ENCODE measurements at regions not wholly inside any gene's neighbourhood (a gene's known extent, or its start where the extent isn't known, plus 50 kb on each side); places are given as distances from the start of the nearest gene placed in this dataset.

GRCh38 chr5:30098940-30099339 lies 1094.5 kb upstream of the CDH6 start:
- Mint-ChIP-seq H3K9me3 (peaks cover 2 to 3% of the 10 kb centered on the region in 2 donors), H3K36me3 (no peaks in the 10 kb centered on the region), H3K27me3 (no peaks in the 10 kb centered on the region), H3K4me1 (no peaks in the 10 kb centered on the region), H3K4me3 (no peak overlapping the region), H3K27ac (no peak overlapping the region)
- DNase-seq, result no peak
- ATAC-seq (replicated peaks), result no peak

GRCh38 chr5:30092548-30092947 lies 1100.9 kb upstream of the CDH6 start:
- H3K27ac Mint-ChIP-seq, result no peak overlapping the region

GRCh38 chr5:30069441-30070263 lies 1123.8 kb upstream of the CDH6 start:
- H3K9me3 Mint-ChIP-seq, result peaks cover 8 to 17% of the 10 kb centered on the region in 2 donors
- H3K4me3 Mint-ChIP-seq, result no peak overlapping the region
- H3K4me1 Mint-ChIP-seq, result no peaks in the 10 kb centered on the region
- DNase-seq, result no peak
- H3K27me3 Mint-ChIP-seq, result no peaks in the 10 kb centered on the region
- no peaks in the 10 kb centered on the region for H3K36me3 Mint-ChIP-seq
- H3K27ac Mint-ChIP-seq, result no peak overlapping the region
- no peak for ATAC-seq (replicated peaks)

More at GRCh38 chr5:30092548-30092947, 1100.9 kb upstream of the CDH6 start:
- H3K27me3 Mint-ChIP-seq, result no peaks in the 10 kb centered on the region
- H3K4me3 Mint-ChIP-seq, result no peak overlapping the region
- H3K9me3 Mint-ChIP-seq, result peaks cover 0 to 2% of the 10 kb centered on the region in 2 donors
- ATAC-seq (replicated peaks) (no peak), DNase-seq (no peak)
- no peaks in the 10 kb centered on the region for H3K36me3 Mint-ChIP-seq
- H3K4me1 Mint-ChIP-seq, result no peaks in the 10 kb centered on the region

- no peak for DNase-seq
- Mint-ChIP-seq H3K4me1 (no peaks in the 10 kb centered on the region), H3K27ac (no peak overlapping the region), H3K4me3 (no peak overlapping the region), H3K27me3 (no peaks in the 10 kb centered on the region), H3K9me3 (no peaks in the 10 kb centered on the region), H3K36me3 (no peaks in the 10 kb centered on the region)
- ATAC-seq (replicated peaks), result no peak
Observed at GRCh38 chr5:30063503-30063902, 1130.0 kb upstream of the CDH6 start.

- Mint-ChIP-seq H3K36me3 (no peaks in the 10 kb centered on the region), H3K9me3 (peaks cover 0 to 7% of the 10 kb centered on the region in 2 donors), H3K27me3 (no peaks in the 10 kb centered on the region), H3K27ac (no peak overlapping the region), H3K4me3 (no peak overlapping the region), H3K4me1 (no peaks in the 10 kb centered on the region)
- ATAC-seq (replicated peaks) (no peak), DNase-seq (no peak)
Observed at GRCh38 chr5:30051976-30052375, 1141.5 kb upstream of the CDH6 start.

GRCh38 chr5:30050056-30050815 lies 1143.2 kb upstream of the CDH6 start:
- no peaks in the 10 kb centered on the region for H3K36me3 Mint-ChIP-seq
- ATAC-seq (replicated peaks), result no peak
- peaks cover 0 to 4% of the 10 kb centered on the region in 2 donors for H3K9me3 Mint-ChIP-seq
- no peak for DNase-seq
- no peaks in the 10 kb centered on the region for H3K27me3 Mint-ChIP-seq
- no peak overlapping the region for H3K27ac Mint-ChIP-seq
- H3K4me3 Mint-ChIP-seq, result no peak overlapping the region
- no peaks in the 10 kb centered on the region for H3K4me1 Mint-ChIP-seq

- H3K4me1 Mint-ChIP-seq, result no peaks in the 10 kb centered on the region
- no peaks in the 10 kb centered on the region for H3K27me3 Mint-ChIP-seq
- H3K27ac Mint-ChIP-seq, result no peak overlapping the region
- ATAC-seq (replicated peaks) (no peak), DNase-seq (no peak)
- no peaks in the 10 kb centered on the region for H3K9me3 Mint-ChIP-seq
- no peaks in the 10 kb centered on the region for H3K36me3 Mint-ChIP-seq
- no peak overlapping the region for H3K4me3 Mint-ChIP-seq
Observed at GRCh38 chr5:30042677-30043076, 1150.8 kb upstream of the CDH6 start.

- no peaks in the 10 kb centered on the region for H3K27me3 Mint-ChIP-seq
- ATAC-seq (replicated peaks), result no peak
- no peak overlapping the region for H3K27ac Mint-ChIP-seq
- H3K9me3 Mint-ChIP-seq, result no peaks in the 10 kb centered on the region
- H3K4me1 Mint-ChIP-seq, result no peaks in the 10 kb centered on the region
- no peak for DNase-seq
- H3K36me3 Mint-ChIP-seq, result no peaks in the 10 kb centered on the region
- H3K4me3 Mint-ChIP-seq, result no peak overlapping the region
Observed at GRCh38 chr5:30041831-30042385, 1151.6 kb upstream of the CDH6 start.

GRCh38 chr5:30041291-30041690 lies 1152.2 kb upstream of the CDH6 start:
- Mint-ChIP-seq H3K27ac (no peak overlapping the region), H3K4me3 (no peak overlapping the region), H3K27me3 (no peaks in the 10 kb centered on the region), H3K4me1 (no peaks in the 10 kb centered on the region), H3K36me3 (no peaks in the 10 kb centered on the region), H3K9me3 (no peaks in the 10 kb centered on the region)
- no peak for ATAC-seq (replicated peaks)
- no peak for DNase-seq

GRCh38 chr5:30040488-30041118 lies 1152.9 kb upstream of the CDH6 start:
- no peak overlapping the region for H3K27ac Mint-ChIP-seq
- H3K36me3 Mint-ChIP-seq, result no peaks in the 10 kb centered on the region
- no peaks in the 10 kb centered on the region for H3K27me3 Mint-ChIP-seq
- no peak overlapping the region for H3K4me3 Mint-ChIP-seq
- no peak for ATAC-seq (replicated peaks)
- no peaks in the 10 kb centered on the region for H3K4me1 Mint-ChIP-seq
- no peak for DNase-seq
- H3K9me3 Mint-ChIP-seq, result no peaks in the 10 kb centered on the region

GRCh38 chr5:30039379-30039778 lies 1154.1 kb upstream of the CDH6 start:
- no peak overlapping the region for H3K4me3 Mint-ChIP-seq
- ATAC-seq (replicated peaks) (no peak), DNase-seq (no peak)
- no peaks in the 10 kb centered on the region for H3K9me3 Mint-ChIP-seq
- H3K27me3 Mint-ChIP-seq, result no peaks in the 10 kb centered on the region
- H3K27ac Mint-ChIP-seq, result no peak overlapping the region
- H3K4me1 Mint-ChIP-seq, result no peaks in the 10 kb centered on the region
- H3K36me3 Mint-ChIP-seq, result no peaks in the 10 kb centered on the region

- ATAC-seq (replicated peaks) (no peak), DNase-seq (no peak)
- Mint-ChIP-seq H3K27me3 (no peaks in the 10 kb centered on the region), H3K9me3 (no peaks in the 10 kb centered on the region), H3K27ac (no peak overlapping the region), H3K4me1 (no peaks in the 10 kb centered on the region), H3K36me3 (no peaks in the 10 kb centered on the region), H3K4me3 (no peak overlapping the region)
Observed at GRCh38 chr5:30034870-30035269, 1158.6 kb upstream of the CDH6 start.

GRCh38 chr5:30030101-30030500 lies 1163.4 kb upstream of the CDH6 start:
- no peaks in the 10 kb centered on the region for H3K27me3 Mint-ChIP-seq

GRCh38 chr5:30001826-30002225 lies 1191.7 kb upstream of the CDH6 start:
- H3K4me3 Mint-ChIP-seq, result no peak overlapping the region
- ATAC-seq (replicated peaks) (no peak), DNase-seq (no peak)
- no peaks in the 10 kb centered on the region for H3K27me3 Mint-ChIP-seq
- no peak overlapping the region for H3K27ac Mint-ChIP-seq
- H3K9me3 Mint-ChIP-seq, result peaks cover 0 to 13% of the 10 kb centered on the region in 2 donors
- no peaks in the 10 kb centered on the region for H3K36me3 Mint-ChIP-seq
- H3K4me1 Mint-ChIP-seq, result no peaks in the 10 kb centered on the region

More at GRCh38 chr5:30030101-30030500, 1163.4 kb upstream of the CDH6 start:
- DNase-seq (no peak), ATAC-seq (replicated peaks) (no peak)
- no peaks in the 10 kb centered on the region for H3K4me1 Mint-ChIP-seq
- peaks cover 1 to 6% of the 10 kb centered on the region in 2 donors for H3K9me3 Mint-ChIP-seq
- no peak overlapping the region for H3K4me3 Mint-ChIP-seq
- no peak overlapping the region for H3K27ac Mint-ChIP-seq
- no peaks in the 10 kb centered on the region for H3K36me3 Mint-ChIP-seq
